Endodermal cell (in vitro differentiated cells): ENCODE measurements at regions not wholly inside any gene's neighbourhood (a gene's known extent, or its start where the extent isn't known, plus 50 kb on each side); places are given as distances from the start of the nearest gene placed in this dataset.

Experiments used
- DNase-seq: peaks from one replicate; pipeline ENCODE4 v3.0.0-alpha.2; 2017
- H3K27ac ChIP-seq: 2 replicates; pipeline ENCODE4 v1.5.1; 2013; ENCODE audit warnings: mild to moderate bottlenecking, low read depth, low read length, moderate library complexity
- H3K27me3 ChIP-seq: 2 replicates; pipeline ENCODE4 v1.6.1; 2013; ENCODE audit warnings: mild to moderate bottlenecking, low read length, moderate library complexity; ENCODE audit not compliant: insufficient read depth, control insufficient read depth, poor library complexity, severe bottlenecking
- H3K36me3 ChIP-seq: 2 replicates; pipeline ENCODE4 v1.7.0; 2013; ENCODE audit warnings: mild to moderate bottlenecking, low read length, moderate library complexity; ENCODE audit not compliant: control insufficient read depth, insufficient read depth
- H3K4me1 ChIP-seq: one replicate; pipeline ENCODE4 v1.7.0; 2013; ENCODE audit warnings: low read length; ENCODE audit not compliant: control insufficient read depth, insufficient read depth
- H3K4me3 ChIP-seq: 2 replicates; pipeline ENCODE4 v1.5.1; 2013; ENCODE audit warnings: mild to moderate bottlenecking, low read length, moderate library complexity
- H3K9ac ChIP-seq: 2 replicates; pipeline ENCODE4 v1.6.1; 2013; ENCODE audit warnings: mild to moderate bottlenecking, low read length, moderate library complexity; ENCODE audit not compliant: poor library complexity, severe bottlenecking; ENCODE audit errors: extremely low read depth
- H3K9me3 ChIP-seq: 2 replicates; pipeline ENCODE4 v1.6.1; 2013; ENCODE audit warnings: mild to moderate bottlenecking, low read length, moderate library complexity; ENCODE audit not compliant: control insufficient read depth
- H3K27ac Mint-ChIP-seq: 2 replicates; pipeline ENCODE4 v1.8.0; 2020; ENCODE audit warnings: mixed read lengths
- H3K27me3 Mint-ChIP-seq: 2 replicates; pipeline ENCODE4 v1.8.0; 2021; ENCODE audit warnings: mild to moderate bottlenecking, mixed read lengths; ENCODE audit not compliant: insufficient read depth
- H3K36me3 Mint-ChIP-seq: 2 replicates; pipeline ENCODE4 v1.8.0; 2020; ENCODE audit warnings: low read depth, mixed read lengths
- H3K4me1 Mint-ChIP-seq: 2 replicates; pipeline ENCODE4 v1.8.0; 2020; ENCODE audit warnings: mixed read lengths
- H3K4me3 Mint-ChIP-seq: 2 replicates; pipeline ENCODE4 v1.8.0; 2020; ENCODE audit warnings: mild to moderate bottlenecking, moderate library complexity, mixed read lengths
- H3K9me3 Mint-ChIP-seq: 2 replicates; pipeline ENCODE4 v1.8.0; 2020; ENCODE audit warnings: mild to moderate bottlenecking, mixed read lengths
- CTCF ChIP-seq: fragments of 200-600 bp; sonication (generic); conservative IDR thresholded peaks from 2 replicates; pipeline ENCODE4 v1.5.0; 2021; ENCODE audit warnings: antibody characterized with exemption, mild to moderate bottlenecking
- WGBS, 2 experiments: methylation state at CpG; one replicate each; pipeline versions ENCODE4 v1.1.5 to v1.1.7; 2013; ENCODE audit warnings: missing lambda C conversion rate in 2 of 2, mixed read lengths in 1 of 2; ENCODE audit not compliant: insufficient coverage in 1 of 2, insufficient read length in 1 of 2; 5-methylcytosine and 5-hydroxymethylcytosine counted together

- no peak overlapping the region for H3K4me3 Mint-ChIP-seq
- H3K36me3 Mint-ChIP-seq = no peaks in the 10 kb centered on the region
- peaks cover 3% of the 10 kb centered on the region for H3K27me3 Mint-ChIP-seq
- no peak for TF ChIP-seq CTCF
- no peak for DNase-seq
- H3K27ac Mint-ChIP-seq = no peak overlapping the region
- H3K4me1 Mint-ChIP-seq = no peaks in the 10 kb centered on the region
- H3K4me3 ChIP-seq = no peak overlapping the region
- no peak overlapping the region for H3K9ac ChIP-seq
- no peaks in the 10 kb centered on the region for H3K27me3 ChIP-seq
- no peaks in the 10 kb centered on the region for H3K9me3 Mint-ChIP-seq
- no peaks in the 10 kb centered on the region for H3K36me3 ChIP-seq
- no peaks in the 10 kb centered on the region for H3K4me1 ChIP-seq
- H3K9me3 ChIP-seq = no peaks in the 10 kb centered on the region
- WGBS, 2 experiments = 83 to 91% methylated on average over 1 to 2 of the region's 2 CpGs
- no peak overlapping the region for H3K27ac ChIP-seq
These were observed 918.3 kb downstream of the EPHA4 start for GRCh38 chr2:220653776-220654175.

- no peak for TF ChIP-seq CTCF
- peaks cover 3% of the 10 kb centered on the region for H3K27me3 Mint-ChIP-seq
- H3K4me3 Mint-ChIP-seq = no peak overlapping the region
These were observed 917.8 kb downstream of the EPHA4 start for GRCh38 chr2:220654322-220654721.

GRCh38 chr2:220660277-220661145, 911.6 kb downstream of the EPHA4 start:
- H3K36me3 ChIP-seq = no peaks in the 10 kb centered on the region
- H3K9me3 Mint-ChIP-seq = no peaks in the 10 kb centered on the region
- H3K4me3 Mint-ChIP-seq = no peak overlapping the region
- H3K9me3 ChIP-seq = no peaks in the 10 kb centered on the region
- no peak overlapping the region for H3K4me3 ChIP-seq
- H3K27me3 Mint-ChIP-seq = no peaks in the 10 kb centered on the region
- WGBS, 2 experiments = 90 to 93% methylated on average over 2 to 4 of the region's 4 CpGs
- H3K27ac ChIP-seq = no peak overlapping the region
- H3K27me3 ChIP-seq = no peaks in the 10 kb centered on the region
- H3K27ac Mint-ChIP-seq = no peak overlapping the region
- TF ChIP-seq CTCF = no peak
- no peak for DNase-seq
- no peak overlapping the region for H3K9ac ChIP-seq
- H3K4me1 ChIP-seq = no peaks in the 10 kb centered on the region
- H3K4me1 Mint-ChIP-seq = peaks cover 4% of the 10 kb centered on the region
- no peaks in the 10 kb centered on the region for H3K36me3 Mint-ChIP-seq

More at GRCh38 chr2:220654322-220654721, 917.8 kb downstream of the EPHA4 start:
- no peaks in the 10 kb centered on the region for H3K36me3 ChIP-seq
- no peak overlapping the region for H3K4me3 ChIP-seq
- Mint-ChIP-seq H3K4me1 (no peaks in the 10 kb centered on the region), H3K9me3 (no peaks in the 10 kb centered on the region), H3K27ac (no peak overlapping the region), H3K36me3 (no peaks in the 10 kb centered on the region)
- no peaks in the 10 kb centered on the region for H3K4me1 ChIP-seq
- WGBS, 2 experiments = 94% methylated on average over 3 of the region's 3 CpGs; no CpG with 5 or more reads in 1 of the 2 experiments
- H3K27ac ChIP-seq = no peak overlapping the region
- DNase-seq = no peak
- H3K9me3 ChIP-seq = no peaks in the 10 kb centered on the region
- H3K9ac ChIP-seq = no peak overlapping the region
- H3K27me3 ChIP-seq = no peaks in the 10 kb centered on the region
